GM12872 (cell line): ENCODE measurements at regions not wholly inside any gene's neighbourhood (a gene's known extent, or its start where the extent isn't known, plus 50 kb on each side); places are given as distances from the start of the nearest gene placed in this dataset.

Experiments used
- TF ChIP-seq, protein P1 (sequence below): IDR thresholded peaks from 3 replicates; pipeline ENCODE4 v1.5.1; 2011; ENCODE audit warnings: low read depth, mild to moderate bottlenecking, low read length, moderate library complexity; ENCODE audit not compliant: insufficient read depth

- TF ChIP-seq, protein P1, sequence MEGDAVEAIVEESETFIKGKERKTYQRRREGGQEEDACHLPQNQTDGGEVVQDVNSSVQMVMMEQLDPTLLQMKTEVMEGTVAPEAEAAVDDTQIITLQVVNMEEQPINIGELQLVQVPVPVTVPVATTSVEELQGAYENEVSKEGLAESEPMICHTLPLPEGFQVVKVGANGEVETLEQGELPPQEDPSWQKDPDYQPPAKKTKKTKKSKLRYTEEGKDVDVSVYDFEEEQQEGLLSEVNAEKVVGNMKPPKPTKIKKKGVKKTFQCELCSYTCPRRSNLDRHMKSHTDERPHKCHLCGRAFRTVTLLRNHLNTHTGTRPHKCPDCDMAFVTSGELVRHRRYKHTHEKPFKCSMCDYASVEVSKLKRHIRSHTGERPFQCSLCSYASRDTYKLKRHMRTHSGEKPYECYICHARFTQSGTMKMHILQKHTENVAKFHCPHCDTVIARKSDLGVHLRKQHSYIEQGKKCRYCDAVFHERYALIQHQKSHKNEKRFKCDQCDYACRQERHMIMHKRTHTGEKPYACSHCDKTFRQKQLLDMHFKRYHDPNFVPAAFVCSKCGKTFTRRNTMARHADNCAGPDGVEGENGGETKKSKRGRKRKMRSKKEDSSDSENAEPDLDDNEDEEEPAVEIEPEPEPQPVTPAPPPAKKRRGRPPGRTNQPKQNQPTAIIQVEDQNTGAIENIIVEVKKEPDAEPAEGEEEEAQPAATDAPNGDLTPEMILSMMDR, result no peak
Measured at GRCh38 chr7:116443101-116443523, 56.4 kb upstream of the CAV2 start.

GRCh38 chr7:116443646-116444045, 55.9 kb upstream of the CAV2 start:
- TF ChIP-seq, protein P1, result no peak

DNA sequence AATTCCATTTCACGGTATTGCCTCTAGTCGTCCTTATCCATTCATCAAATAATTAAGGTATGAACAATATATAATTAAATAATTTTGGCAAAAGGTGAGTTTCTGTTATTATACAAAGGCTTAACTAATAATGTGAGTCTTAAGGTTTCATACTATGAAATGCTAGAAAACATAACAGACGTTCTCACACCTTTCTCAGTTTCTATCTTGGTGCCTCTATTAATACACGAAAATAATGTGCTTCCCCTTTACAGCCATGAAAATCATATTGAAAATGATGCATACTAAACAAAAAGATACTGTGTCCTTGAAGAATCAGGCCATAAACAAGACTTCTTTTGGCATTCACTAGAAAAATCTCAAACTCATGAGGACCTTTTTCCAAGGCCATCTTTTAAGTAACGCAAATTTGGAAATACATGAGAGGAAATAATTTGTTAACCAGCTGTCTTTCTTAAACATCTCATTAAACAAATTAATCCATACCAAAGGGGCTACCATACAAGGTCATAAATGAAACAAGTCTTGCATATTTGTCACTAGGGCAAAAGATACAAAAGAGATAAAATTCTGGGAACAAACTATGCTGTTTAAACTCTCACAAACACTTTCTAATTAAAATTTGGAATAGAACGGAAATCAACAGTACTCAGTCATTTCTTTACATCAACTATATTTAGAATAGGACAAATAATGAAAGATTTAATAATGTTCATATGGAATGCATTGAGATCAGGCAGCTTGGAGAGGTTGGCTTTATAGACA, 53.9 kb upstream of the CAV2 start:
- TF ChIP-seq, protein P1, result no peak

DNA sequence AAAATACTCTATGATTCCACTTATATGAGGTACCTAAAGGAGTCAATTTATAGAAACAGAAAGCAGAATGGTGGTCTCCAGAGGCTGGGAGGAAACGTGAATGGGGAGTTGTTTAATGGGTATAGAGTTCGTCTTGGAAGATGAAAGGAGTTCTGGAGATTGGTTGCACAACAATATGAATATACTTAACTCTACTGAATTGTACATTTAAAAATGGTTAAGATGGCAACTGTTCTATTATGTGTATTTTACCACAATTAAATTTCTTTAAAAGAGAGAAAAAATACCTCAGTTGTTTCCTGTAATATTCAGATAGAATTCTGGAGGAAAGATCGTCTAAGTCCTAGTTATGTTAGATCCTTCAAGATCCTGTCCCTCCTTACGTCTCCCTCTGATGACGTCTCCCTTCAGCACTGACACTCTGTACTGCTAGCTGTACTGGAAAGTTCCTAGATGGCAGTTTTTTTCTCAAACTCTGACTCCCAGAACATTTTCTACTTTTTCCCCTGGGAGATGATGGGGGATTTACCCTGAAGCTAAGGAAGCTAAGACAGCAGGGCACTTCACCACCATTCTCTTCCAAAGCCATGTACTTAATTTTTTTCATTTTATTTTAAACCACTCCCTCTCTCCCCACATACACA, 53.2 kb upstream of the CAV2 start:
- TF ChIP-seq, protein P1, result no peak

DNA sequence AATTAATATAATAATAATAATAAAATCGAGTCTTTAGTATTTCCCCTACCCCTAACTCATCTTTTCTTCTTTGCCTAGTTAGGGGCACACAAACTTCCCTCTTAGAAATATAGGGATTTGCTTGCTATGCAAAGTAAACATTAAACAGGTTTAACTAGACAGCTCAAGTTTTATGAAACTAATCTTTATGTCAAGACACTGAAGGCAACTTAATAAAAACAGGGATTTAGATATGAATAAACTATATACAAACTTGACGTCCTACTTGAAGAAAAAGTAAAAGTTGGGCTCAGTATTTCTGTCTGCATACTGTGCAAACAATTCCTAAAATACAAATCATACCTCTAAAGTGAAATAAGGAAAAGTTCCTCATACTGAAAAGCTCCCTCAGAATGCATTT, 52.1 kb upstream of the CAV2 start:
- TF ChIP-seq, protein P1, result no peak

- TF ChIP-seq, protein P1, result no peak
Measured at GRCh38 chr7:116447966-116448839, 51.3 kb upstream of the CAV2 start.

- TF ChIP-seq, protein P1, result no peak
Measured at GRCh38 chr7:116449441-116449840, 50.1 kb upstream of the CAV2 start.
